Testis (tissue), 2 donors: ENCODE measurements at regions not wholly inside any gene's neighbourhood (a gene's known extent, or its start where the extent isn't known, plus 50 kb on each side); places are given as distances from the start of the nearest gene placed in this dataset.

Experiments
- DNase-seq: peaks from one replicate; pipeline ENCODE4 v3.0.0-alpha.2; 2019
- H3K27ac ChIP-seq, 2 donors: fragments of 200-600 bp; sonication (generic); one replicate each; pipeline ENCODE4 v1.5.1; 2019
- H3K27me3 ChIP-seq: fragments of 200-600 bp; sonication (generic); one replicate; pipeline ENCODE4 v1.5.1; 2019
- H3K36me3 ChIP-seq: fragments of 200-600 bp; sonication (generic); one replicate; pipeline ENCODE4 v1.5.1; 2017; ENCODE audit warnings: low read depth; ENCODE audit errors: missing control alignments
- H3K4me1 ChIP-seq: fragments of 200-600 bp; sonication (generic); one replicate; pipeline ENCODE4 v1.5.1; 2019
- H3K4me3 ChIP-seq, 2 donors: fragments of 200-600 bp; sonication (generic); one replicate each; pipeline ENCODE4 v1.5.1; 2017 to 2019
- H3K9me3 ChIP-seq: fragments of 200-600 bp; sonication (generic); one replicate; pipeline ENCODE4 v1.5.1; 2017
- CTCF ChIP-seq, 3 experiments: fragments of 450-650 bp in 2 of 3; fragments of 200-600 bp in 1 of 3; sonication (generic) in 1 of 3; IDR thresholded peaks; one replicate each; pipeline ENCODE4 v1.5.1; 2016 to 2019; ENCODE audit warnings: antibody characterized with exemption in 3 of 3, mild to moderate bottlenecking in 2 of 3, moderate library complexity in 1 of 3
- POLR2A ChIP-seq: fragments of 450-650 bp; IDR thresholded peaks from one replicate; pipeline ENCODE4 v1.6.1; 2017; ENCODE audit warnings: antibody characterized with exemption, mild to moderate bottlenecking, moderate library complexity
- WGBS, 2 donors: methylation state at CpG; one replicate each; pipeline ENCODE4 v1.1.5; 2018; 5-methylcytosine and 5-hydroxymethylcytosine counted together
- intact Hi-C: fragments of 100-400 bp; cut with DNase I; formaldehyde crosslinking; loops from one replicate; pipeline ENCODE4 v1.15.1; 2023; ENCODE audit warnings: low total_unique reads

GRCh38 chr4:173745765-173746164 is 215.7 kb upstream of the HAND2 start:
- intact Hi-C loops = no loop called here
- Histone ChIP-seq H3K4me1 (no peaks in the 10 kb centered on the region), H3K27ac (no peak overlapping the region), H3K27me3 (no peaks in the 10 kb centered on the region), H3K36me3 (no peaks in the 10 kb centered on the region), H3K4me3 (no peak overlapping the region), H3K9me3 (no peaks in the 10 kb centered on the region)
- WGBS, 2 donors = 53 to 66% methylated on average over 3 of the region's 3 CpGs
- DNase-seq = no peak
- TF ChIP-seq POLR2A (no peak), CTCF (IDR thresholded peaks at IDR 0.05) (no peak)

- H3K36me3 ChIP-seq = no peaks in the 10 kb centered on the region
- no peaks in the 10 kb centered on the region for H3K4me1 ChIP-seq
- no peak for DNase-seq
- no peak overlapping the region for H3K27ac ChIP-seq
- H3K27me3 ChIP-seq = no peaks in the 10 kb centered on the region
- no peaks in the 10 kb centered on the region for H3K9me3 ChIP-seq
- 89 to 94% methylated on average over 1 of the region's 1 CpG for WGBS, 2 donors
- H3K4me3 ChIP-seq = no peak overlapping the region
- no peak for TF ChIP-seq CTCF (IDR thresholded peaks at IDR 0.05)
- no peak for TF ChIP-seq POLR2A
- intact Hi-C loops = no loop called here
Observed at GRCh38 chr4:173736840-173737239, 206.8 kb upstream of the HAND2 start.

GRCh38 chr4:173735585-173735984 is 205.6 kb upstream of the HAND2 start:
- H3K36me3 ChIP-seq = no peaks in the 10 kb centered on the region
- intact Hi-C loops = no loop called here
- TF ChIP-seq CTCF (IDR thresholded peaks at IDR 0.05) (no peak), POLR2A (no peak)
- no peaks in the 10 kb centered on the region for H3K27me3 ChIP-seq
- H3K27ac ChIP-seq = no peak overlapping the region
- no peaks in the 10 kb centered on the region for H3K4me1 ChIP-seq
- DNase-seq = no peak
- H3K4me3 ChIP-seq = no peak overlapping the region
- no peaks in the 10 kb centered on the region for H3K9me3 ChIP-seq
- 54 to 75% methylated on average over 4 of the region's 4 CpGs for WGBS, 2 donors

- no peaks in the 10 kb centered on the region for H3K9me3 ChIP-seq
- no peaks in the 10 kb centered on the region for H3K27me3 ChIP-seq
- no peaks in the 10 kb centered on the region for H3K4me1 ChIP-seq
- no peak for DNase-seq
- intact Hi-C loops = no loop called here
- 64 to 65% methylated on average over 3 of the region's 3 CpGs for WGBS, 2 donors
- H3K36me3 ChIP-seq = no peaks in the 10 kb centered on the region
- no peak overlapping the region for H3K4me3 ChIP-seq
- H3K27ac ChIP-seq = no peak overlapping the region
- TF ChIP-seq CTCF (IDR thresholded peaks at IDR 0.05) (no peak), POLR2A (no peak)
Observed at GRCh38 chr4:173735049-173735448, 205.0 kb upstream of the HAND2 start.

GRCh38 chr4:173731257-173731656 is 201.2 kb upstream of the HAND2 start:
- WGBS, 2 donors = 83 to 97% methylated on average over 1 of the region's 1 CpG
- Histone ChIP-seq H3K4me1 (no peaks in the 10 kb centered on the region), H3K36me3 (no peaks in the 10 kb centered on the region), H3K9me3 (no peaks in the 10 kb centered on the region), H3K27ac (no peak overlapping the region), H3K27me3 (no peaks in the 10 kb centered on the region), H3K4me3 (no peak overlapping the region)
- TF ChIP-seq CTCF (IDR thresholded peaks at IDR 0.05) = no peak
- TF ChIP-seq POLR2A = no peak
- intact Hi-C loops = no loop called here
- DNase-seq = no peak
